Caco-2 (cell line): ENCODE measurements at regions not wholly inside any gene's neighbourhood (a gene's known extent, or its start where the extent isn't known, plus 50 kb on each side); places are given as distances from the start of the nearest gene placed in this dataset.
"Not testable (repeated sequence)": the region's sequence is repeated elsewhere in the genome, so short reads cannot be mapped to it uniquely, and the experiment has no call there.

Experiments
- BruUV-seq: library from RNA; stranded (reverse); fragments of 400-500 nt; replicated peaks from 2 replicates; lab custom pipeline; 2021; lab: Mats Ljungman, UMichigan
- CTCF ChIA-PET: fragments of 300-600 bp; sonication (Branson Sonifier 250); formaldehyde crosslinking; loops from one replicate; lab custom pipeline; 2022; ENCODE audit warnings: antibody characterized with exemption; lab: Charles Lee
- POLR2A ChIA-PET: fragments of 300-600 bp; sonication (Branson Sonifier 250); formaldehyde crosslinking; loops from one replicate; lab custom pipeline; 2022; ENCODE audit warnings: antibody characterized with exemption; lab: Charles Lee
- DNase-seq, 2 experiments: peaks; one replicate each; pipeline versions ENCODE4 v3.0.0 to v3.0.0-alpha.2; 2020 to 2022
- H3K27me3 ChIP-seq: replicated peaks from 2 replicates; pipeline ENCODE4 v1.6.0; 2011; ENCODE audit warnings: low read length; ENCODE audit not compliant: control insufficient read depth, insufficient read depth
- H3K36me3 ChIP-seq: 2 replicates; pipeline ENCODE4 v1.5.1; 2011; ENCODE audit warnings: low read length; ENCODE audit not compliant: control insufficient read depth, insufficient read depth
- H3K4me1 ChIP-seq: fragments of 250-450 bp; sonication (Bioruptor Pico); 2 replicates; pipeline ENCODE4 v1.5.1; 2020; ENCODE audit warnings: mild to moderate bottlenecking
- H3K4me3 ChIP-seq: 2 replicates; pipeline ENCODE4 v1.5.1; 2011; ENCODE audit warnings: low read depth, mild to moderate bottlenecking, control low read depth, low read length
- H3K9me3 ChIP-seq: fragments of 250-450 bp; sonication (Bioruptor Pico); 2 replicates; pipeline ENCODE4 v1.5.1; 2020; ENCODE audit warnings: mild to moderate bottlenecking, moderate library complexity
- H3K27ac Mint-ChIP-seq: one replicate; pipeline ENCODE4 v1.8.0; 2022; ENCODE audit warnings: mixed read lengths; ENCODE audit not compliant: unreplicated experiment
- H3K27me3 Mint-ChIP-seq: one replicate; pipeline ENCODE4 v1.8.0; 2022; ENCODE audit warnings: mixed read lengths; ENCODE audit not compliant: insufficient read depth, unreplicated experiment
- H3K36me3 Mint-ChIP-seq: one replicate; pipeline ENCODE4 v1.8.0; 2022; ENCODE audit warnings: mild to moderate bottlenecking, mixed read lengths; ENCODE audit not compliant: insufficient read depth, unreplicated experiment
- H3K4me1 Mint-ChIP-seq: one replicate; pipeline ENCODE4 v1.8.0; 2022; ENCODE audit warnings: low read depth, mixed read lengths; ENCODE audit not compliant: unreplicated experiment
- H3K4me3 Mint-ChIP-seq: one replicate; pipeline ENCODE4 v1.8.0; 2022; ENCODE audit warnings: mild to moderate bottlenecking, moderate library complexity, mixed read lengths; ENCODE audit not compliant: unreplicated experiment
- H3K9me3 Mint-ChIP-seq: one replicate; pipeline ENCODE4 v1.8.0; 2022; ENCODE audit warnings: mixed read lengths; ENCODE audit not compliant: unreplicated experiment
- intact Hi-C: fragments of 100-400 bp; cut with micrococcal nuclease; formaldehyde crosslinking; loops from one replicate; pipeline ENCODE4 v1.10.0; 2022; ENCODE audit not compliant: unreplicated experiment

GRCh38 chr5:176034407-176035200 is 66.5 kb upstream of the THOC3 start:
- H3K4me3 ChIP-seq, H3K9me3 Mint-ChIP-seq, H3K27ac Mint-ChIP-seq, POLR2A ChIA-PET, H3K9me3 ChIP-seq, H3K4me1 ChIP-seq, intact Hi-C loops, H3K36me3 Mint-ChIP-seq, H3K36me3 ChIP-seq, BruUV-seq, CTCF ChIA-PET, H3K27me3 Mint-ChIP-seq, H3K27me3 ChIP-seq, H3K4me3 Mint-ChIP-seq, H3K4me1 Mint-ChIP-seq: not testable (repeated sequence)
- DNase-seq = peak; percentile 39 to 48

DNA sequence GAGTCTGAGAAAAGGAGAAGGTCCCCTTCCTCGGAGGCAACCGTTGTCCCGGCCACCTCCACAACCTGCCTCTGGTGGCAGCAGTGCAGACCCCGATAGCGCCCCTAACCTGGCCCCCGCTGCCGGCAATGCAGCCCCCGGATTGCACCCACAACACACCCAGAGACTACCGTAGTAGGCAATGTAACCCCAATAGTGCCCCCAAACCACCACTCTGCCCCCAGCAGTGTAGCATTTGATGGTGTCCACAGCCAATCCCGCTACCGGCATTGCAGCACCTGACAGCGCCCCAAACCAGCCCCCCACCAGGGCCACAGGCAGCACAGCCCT is 67.1 kb upstream of the THOC3 start:
- H3K36me3 ChIP-seq, H3K4me3 Mint-ChIP-seq, H3K27me3 ChIP-seq, DNase-seq, POLR2A ChIA-PET, H3K27ac Mint-ChIP-seq, H3K9me3 ChIP-seq, H3K4me3 ChIP-seq, H3K9me3 Mint-ChIP-seq, H3K4me1 Mint-ChIP-seq, H3K36me3 Mint-ChIP-seq, BruUV-seq, intact Hi-C loops, H3K4me1 ChIP-seq, CTCF ChIA-PET: not testable (repeated sequence)
- peaks cover 11% of the 10 kb centered on the region for H3K27me3 Mint-ChIP-seq

- H3K27ac Mint-ChIP-seq, POLR2A ChIA-PET, H3K9me3 ChIP-seq, CTCF ChIA-PET, H3K4me3 Mint-ChIP-seq, H3K36me3 Mint-ChIP-seq, H3K27me3 ChIP-seq, H3K4me3 ChIP-seq, H3K9me3 Mint-ChIP-seq, intact Hi-C loops, H3K4me1 Mint-ChIP-seq, DNase-seq, H3K36me3 ChIP-seq, BruUV-seq, H3K4me1 ChIP-seq: not testable (repeated sequence)
- peaks cover 12% of the 10 kb centered on the region for H3K27me3 Mint-ChIP-seq
Measured at GRCh38 chr5:176035816-176036308, 67.7 kb upstream of the THOC3 start.

DNA sequence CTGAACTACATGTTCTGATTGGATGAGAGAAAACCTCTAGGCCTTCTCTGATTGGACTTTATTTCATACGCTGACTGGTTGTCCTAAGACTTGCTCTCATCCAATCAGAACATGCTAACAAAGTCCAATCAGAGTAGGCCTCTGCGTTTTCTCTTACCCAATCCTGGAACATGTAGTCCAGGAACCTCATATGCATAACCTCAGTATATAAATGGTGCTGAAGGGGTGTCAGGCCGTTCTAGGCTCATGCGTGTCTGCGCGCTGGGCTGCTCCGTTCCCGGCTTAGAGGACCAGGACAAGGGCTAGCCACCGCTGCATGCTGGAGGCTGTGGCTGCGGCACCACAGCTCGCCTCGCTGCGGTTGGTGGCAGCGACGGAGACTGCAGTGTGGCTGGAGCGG is 68.3 kb upstream of the THOC3 start:
- POLR2A ChIA-PET, H3K4me3 Mint-ChIP-seq, H3K9me3 ChIP-seq, H3K9me3 Mint-ChIP-seq, H3K27me3 ChIP-seq, BruUV-seq, H3K27ac Mint-ChIP-seq, H3K36me3 ChIP-seq, CTCF ChIA-PET, H3K4me1 ChIP-seq, H3K4me3 ChIP-seq, H3K4me1 Mint-ChIP-seq, intact Hi-C loops, DNase-seq, H3K36me3 Mint-ChIP-seq: not testable (repeated sequence)
- H3K27me3 Mint-ChIP-seq = peaks cover 12% of the 10 kb centered on the region

GRCh38 chr5:176037190-176037589 is 69.1 kb upstream of the THOC3 start:
- H3K9me3 ChIP-seq, H3K4me3 Mint-ChIP-seq, intact Hi-C loops, H3K4me1 Mint-ChIP-seq, H3K4me3 ChIP-seq, DNase-seq, POLR2A ChIA-PET, H3K36me3 ChIP-seq, BruUV-seq, H3K4me1 ChIP-seq, H3K9me3 Mint-ChIP-seq, CTCF ChIA-PET, H3K36me3 Mint-ChIP-seq, H3K27me3 ChIP-seq, H3K27ac Mint-ChIP-seq: not testable (repeated sequence)
- peaks cover 12% of the 10 kb centered on the region for H3K27me3 Mint-ChIP-seq

- H3K9me3 ChIP-seq, H3K4me1 Mint-ChIP-seq, DNase-seq, H3K9me3 Mint-ChIP-seq, POLR2A ChIA-PET, BruUV-seq, CTCF ChIA-PET, H3K36me3 Mint-ChIP-seq, H3K4me1 ChIP-seq, H3K27me3 ChIP-seq, H3K36me3 ChIP-seq, H3K4me3 Mint-ChIP-seq, H3K4me3 ChIP-seq, intact Hi-C loops, H3K27ac Mint-ChIP-seq: not testable (repeated sequence)
- peaks cover 12% of the 10 kb centered on the region for H3K27me3 Mint-ChIP-seq
Measured at GRCh38 chr5:176040105-176040801, 72.1 kb upstream of the THOC3 start.
